Activated naive CD4-positive, alpha-beta T cell treated with anti-CD3 and anti-CD28 coated beads, Interleukin-2, amount 50 U/mL, for 72 hours (primary cell): ENCODE measurements at regions not wholly inside any gene's neighbourhood (a gene's known extent, or its start where the extent isn't known, plus 50 kb on each side); places are given as distances from the start of the nearest gene placed in this dataset.

Experiments used
- ATAC-seq, 2 donors: fragments of 150-1000 bp; cut with Tn5 transposase; 2 replicates each; pipeline ENCODE4 v1.10.0; 2021; ENCODE audit warnings: mild to moderate bottlenecking in 2 of 2, moderate library complexity in 2 of 2
- DNase-seq, 2 donors: peaks; one replicate each; pipeline ENCODE4 v3.0.0; 2021 to 2022; ENCODE audit warnings: low spot score in 2 of 2
- H3K27ac Mint-ChIP-seq, 2 donors: one replicate each; pipeline ENCODE4 v1.8.0; 2022; ENCODE audit warnings: mild to moderate bottlenecking in 2 of 2, mixed read lengths in 2 of 2
- H3K36me3 Mint-ChIP-seq, 2 donors: one replicate each; pipeline ENCODE4 v1.8.0; 2022; ENCODE audit warnings: mixed read lengths in 2 of 2
- H3K9me3 Mint-ChIP-seq, 2 donors: one replicate each; pipeline ENCODE4 v1.8.0; 2022; ENCODE audit warnings: mixed read lengths in 2 of 2

DNA sequence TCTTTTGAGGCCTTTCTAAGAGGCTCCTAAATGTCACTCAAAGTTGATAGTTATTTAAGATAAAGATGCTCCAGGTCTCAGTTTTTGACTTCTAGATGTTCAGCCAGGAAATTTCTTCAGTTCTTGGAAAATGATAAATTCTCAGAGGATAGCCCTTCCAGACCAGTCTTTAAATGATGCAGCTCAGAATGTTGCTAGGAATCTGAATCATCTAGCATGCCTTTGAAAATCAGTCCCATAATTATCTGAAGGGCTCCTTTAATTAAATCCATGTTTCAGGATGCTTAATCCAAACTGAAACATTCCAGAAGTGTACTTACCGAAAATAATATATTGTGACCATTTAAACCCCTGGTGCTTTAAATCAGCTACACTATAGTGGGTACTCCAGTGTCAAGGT is 107.5 kb upstream of the FBN2 start:
- Mint-ChIP-seq H3K9me3 (peaks cover 0 to 11% of the 10 kb centered on the region in 2 donors), H3K36me3 (no peaks in the 10 kb centered on the region), H3K27ac (no peak overlapping the region)
- DNase-seq (no peak), ATAC-seq (no peak)

DNA sequence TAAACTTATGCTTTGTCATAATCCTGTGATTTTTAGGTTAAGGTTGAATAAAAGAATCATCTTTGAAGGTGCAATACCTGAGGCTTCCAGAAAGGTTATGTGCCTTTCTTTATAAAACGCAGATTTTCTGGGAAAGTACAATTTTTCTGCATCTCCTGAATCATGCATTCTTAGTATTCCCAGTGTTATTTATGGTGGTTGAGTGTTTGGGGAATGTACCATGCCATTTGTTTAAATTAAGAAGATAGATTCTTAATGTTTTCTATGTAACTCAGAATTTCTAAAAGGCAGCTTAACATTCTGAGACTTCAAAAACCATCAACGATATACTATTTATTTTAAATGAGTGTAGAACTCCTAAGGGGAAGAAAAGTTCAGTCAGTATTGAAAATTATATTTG is 108.1 kb upstream of the FBN2 start:
- Mint-ChIP-seq H3K27ac (no peak overlapping the region), H3K9me3 (peaks cover 0 to 11% of the 10 kb centered on the region in 2 donors)
- DNase-seq: no peak

DNA sequence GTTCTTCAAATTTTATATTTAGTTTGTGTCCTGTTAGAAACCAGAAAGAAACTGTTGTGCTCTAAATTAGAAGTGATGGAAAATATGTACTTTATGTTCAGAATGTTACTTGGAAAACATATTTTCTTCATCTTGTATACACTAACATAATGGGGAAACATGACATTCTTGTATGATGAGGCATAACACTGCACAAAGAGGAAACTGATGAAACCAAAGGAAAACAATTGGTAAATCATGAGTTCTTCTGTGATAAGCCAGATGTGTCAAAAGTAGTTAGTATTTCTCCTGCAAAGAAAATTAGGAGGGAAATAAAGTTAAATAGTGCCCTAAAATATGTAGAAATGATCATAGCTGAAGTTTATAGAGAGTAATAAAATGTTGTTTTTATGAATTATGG is 111.1 kb upstream of the FBN2 start:
- Mint-ChIP-seq H3K9me3 (peaks cover 13 to 15% of the 10 kb centered on the region in 2 donors), H3K36me3 (peaks cover 0 to under 1% of the 10 kb centered on the region in 2 donors), H3K27ac (no peak overlapping the region)
- DNase-seq (no peak), ATAC-seq (no peak)

More for the DNA sequence above, 108.1 kb upstream of the FBN2 start:
- no peak for ATAC-seq
- no peaks in the 10 kb centered on the region for H3K36me3 Mint-ChIP-seq

GRCh38 chr5:128662997-128663396 is 125.0 kb upstream of the FBN2 start:
- Mint-ChIP-seq H3K27ac (no peak overlapping the region), H3K9me3 (peaks cover 4 to 10% of the 10 kb centered on the region in 2 donors), H3K36me3 (no peaks in the 10 kb centered on the region)
- no peak for DNase-seq
- ATAC-seq: no peak

GRCh38 chr5:128665747-128666355 is 127.8 kb upstream of the FBN2 start:
- H3K27ac Mint-ChIP-seq: no peak overlapping the region
- no peaks in the 10 kb centered on the region for H3K36me3 Mint-ChIP-seq
- peaks cover 4 to 7% of the 10 kb centered on the region in 2 donors for H3K9me3 Mint-ChIP-seq
- DNase-seq (no peak), ATAC-seq (no peak)

- Mint-ChIP-seq H3K36me3 (no peaks in the 10 kb centered on the region), H3K9me3 (peaks cover 0 to 7% of the 10 kb centered on the region in 2 donors), H3K27ac (no peak overlapping the region)
- no peak for ATAC-seq
- no peak for DNase-seq
Observed at GRCh38 chr5:128667152-128667551, 129.1 kb upstream of the FBN2 start.

- peaks cover 0 to 7% of the 10 kb centered on the region in 2 donors for H3K9me3 Mint-ChIP-seq
- DNase-seq (no peak), ATAC-seq (no peak)
- H3K36me3 Mint-ChIP-seq: no peaks in the 10 kb centered on the region
- no peak overlapping the region for H3K27ac Mint-ChIP-seq
Observed at GRCh38 chr5:128667751-128668150, 129.7 kb upstream of the FBN2 start.

GRCh38 chr5:128668921-128669320 is 130.9 kb upstream of the FBN2 start:
- Mint-ChIP-seq H3K27ac (no peak overlapping the region), H3K36me3 (no peaks in the 10 kb centered on the region), H3K9me3 (peaks cover 0 to 7% of the 10 kb centered on the region in 2 donors)
- ATAC-seq (no peak), DNase-seq (no peak)

- ATAC-seq: peak in 1 of 2 donors; percentile 51
Observed at GRCh38 chr5:128669803-128670202, 131.8 kb upstream of the FBN2 start.

DNA sequence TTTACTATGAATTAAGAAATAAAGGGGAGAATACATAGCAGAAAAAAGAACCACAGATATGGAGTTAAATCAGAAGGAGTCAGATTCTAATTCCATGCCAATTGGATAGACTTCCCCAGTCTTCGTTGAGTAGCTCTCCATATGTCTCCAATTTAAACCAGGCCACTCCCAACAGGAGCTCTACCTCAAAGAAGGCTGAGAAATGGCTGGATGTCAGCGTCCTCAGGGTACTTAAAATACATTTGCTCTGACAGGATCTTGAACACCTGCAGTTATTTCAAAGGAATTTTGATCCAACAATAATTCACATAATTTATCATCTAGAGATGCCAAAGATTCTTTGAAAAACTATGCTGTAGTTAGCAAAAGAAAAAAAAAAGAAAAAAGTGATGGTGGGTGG is 133.9 kb upstream of the FBN2 start:
- no peak overlapping the region for H3K27ac Mint-ChIP-seq
- H3K36me3 Mint-ChIP-seq: no peaks in the 10 kb centered on the region
- peaks cover 0 to 4% of the 10 kb centered on the region in 2 donors for H3K9me3 Mint-ChIP-seq
- ATAC-seq: no peak
- DNase-seq: no peak

More at GRCh38 chr5:128669803-128670202, 131.8 kb upstream of the FBN2 start:
- Mint-ChIP-seq H3K9me3 (peaks cover 0 to 4% of the 10 kb centered on the region in 2 donors), H3K36me3 (no peaks in the 10 kb centered on the region), H3K27ac (no peak overlapping the region)
- no peak for DNase-seq

DNA sequence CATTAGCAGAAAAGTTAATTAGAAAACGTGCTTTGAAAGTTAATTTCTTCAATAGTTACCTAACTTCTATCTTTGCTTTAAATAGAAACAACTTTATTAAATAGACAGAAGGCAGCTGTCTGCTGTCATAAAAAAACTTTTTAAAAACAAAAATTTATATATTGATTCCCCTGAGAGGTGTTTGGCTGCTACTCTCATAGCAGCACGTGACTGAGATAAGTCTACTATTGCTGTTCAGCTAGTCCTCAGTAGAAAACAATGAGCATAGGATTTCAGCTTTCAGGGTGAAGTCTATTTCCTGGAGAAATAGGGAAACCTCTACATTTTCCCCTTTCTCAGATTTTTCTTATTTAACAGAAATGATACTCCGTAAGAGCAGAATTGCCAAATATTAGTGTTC is 135.0 kb upstream of the FBN2 start:
- no peaks in the 10 kb centered on the region for H3K36me3 Mint-ChIP-seq
- ATAC-seq (no peak), DNase-seq (no peak)
- H3K9me3 Mint-ChIP-seq: no peaks in the 10 kb centered on the region
- no peak overlapping the region for H3K27ac Mint-ChIP-seq

DNA sequence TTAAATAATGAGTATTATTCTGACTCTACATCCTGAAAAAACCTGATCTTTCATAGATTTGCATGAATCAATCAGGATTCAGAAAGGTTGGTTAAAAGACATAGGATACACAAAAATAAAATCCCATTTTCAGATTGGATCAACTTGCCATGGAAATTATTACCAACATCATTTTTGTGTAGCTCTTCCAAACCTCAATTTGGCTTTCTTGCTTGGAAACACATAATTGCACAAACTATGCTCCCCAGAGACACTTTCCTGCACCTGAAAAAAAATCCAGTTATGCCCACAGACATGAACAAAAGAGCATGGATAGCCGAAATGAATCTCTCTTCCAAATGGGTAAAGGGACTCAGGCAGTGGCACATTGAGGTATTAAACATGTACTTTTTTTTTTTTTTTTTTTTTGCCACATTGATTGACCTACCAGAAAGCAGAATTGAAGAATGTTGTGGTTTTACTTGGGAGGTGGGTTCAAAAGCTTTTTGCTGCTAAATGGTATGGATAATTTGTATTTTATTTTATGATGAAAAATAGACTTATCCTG is 135.4 kb upstream of the FBN2 start:
- Mint-ChIP-seq H3K27ac (no peak overlapping the region), H3K36me3 (no peaks in the 10 kb centered on the region), H3K9me3 (no peaks in the 10 kb centered on the region)
- ATAC-seq (no peak), DNase-seq (no peak)

DNA sequence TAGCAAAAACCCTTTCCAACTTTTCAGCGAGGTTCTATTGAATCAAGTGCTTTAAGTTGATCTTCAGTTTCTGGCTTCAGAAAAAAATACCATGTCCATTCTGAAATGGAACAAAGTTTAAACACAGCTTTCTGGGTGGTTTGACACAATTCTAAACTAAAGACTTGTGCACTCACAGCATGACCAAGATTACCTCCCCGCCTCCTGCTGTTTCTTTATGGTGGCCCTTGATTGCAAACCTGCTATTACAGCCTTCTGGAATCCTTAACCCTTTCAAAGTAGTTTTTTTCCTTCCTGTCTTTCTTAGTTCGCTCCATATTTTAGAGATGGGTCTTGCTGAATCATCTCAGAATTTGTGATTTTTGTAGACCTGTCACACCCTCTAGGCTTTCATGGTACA is 135.9 kb upstream of the FBN2 start:
- Mint-ChIP-seq H3K27ac (no peak overlapping the region), H3K36me3 (no peaks in the 10 kb centered on the region), H3K9me3 (no peaks in the 10 kb centered on the region)
- DNase-seq: no peak
- no peak for ATAC-seq

GRCh38 chr5:128674837-128675446 is 136.9 kb upstream of the FBN2 start:
- H3K9me3 Mint-ChIP-seq: no peaks in the 10 kb centered on the region
- peak; percentile 40 to 58 for ATAC-seq
- peak in 1 of 2 donors; percentile 56 for DNase-seq
- no peak overlapping the region for H3K27ac Mint-ChIP-seq
- no peaks in the 10 kb centered on the region for H3K36me3 Mint-ChIP-seq

DNA sequence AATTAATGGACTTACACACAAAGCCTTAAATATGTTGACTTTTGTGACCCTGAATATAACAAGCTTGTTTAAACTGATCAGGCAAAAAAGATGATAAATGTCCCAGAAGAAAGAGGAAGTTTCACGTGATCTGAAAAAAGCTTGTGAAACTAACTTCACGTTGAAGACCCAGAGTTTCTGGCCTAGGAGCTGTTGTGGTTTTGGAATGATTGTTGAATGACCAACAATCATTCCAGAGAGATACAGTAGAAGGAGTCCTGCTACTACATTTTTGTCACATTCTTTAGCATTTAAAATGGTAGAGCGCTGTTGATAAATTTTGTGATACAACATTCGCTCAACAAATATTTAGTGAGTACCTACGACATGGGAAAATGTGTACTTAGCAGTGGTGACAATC is 143.1 kb upstream of the FBN2 start:
- Mint-ChIP-seq H3K27ac (no peak overlapping the region), H3K36me3 (no peaks in the 10 kb centered on the region), H3K9me3 (no peaks in the 10 kb centered on the region)
- no peak for ATAC-seq
- no peak for DNase-seq

- Mint-ChIP-seq H3K36me3 (no peaks in the 10 kb centered on the region), H3K9me3 (no peaks in the 10 kb centered on the region), H3K27ac (no peak overlapping the region)
- DNase-seq (no peak), ATAC-seq (no peak)
Observed at GRCh38 chr5:128681764-128682592, 143.9 kb upstream of the FBN2 start.

GRCh38 chr5:128682669-128683068 is 144.6 kb upstream of the FBN2 start:
- Mint-ChIP-seq H3K27ac (no peak overlapping the region), H3K36me3 (no peaks in the 10 kb centered on the region), H3K9me3 (no peaks in the 10 kb centered on the region)
- DNase-seq (no peak), ATAC-seq (no peak)
